A549 (cell line): ENCODE measurements at regions not wholly inside any gene's neighbourhood (a gene's known extent, or its start where the extent isn't known, plus 50 kb on each side); places are given as distances from the start of the nearest gene placed in this dataset.
A peak's percentile ranks its signal among the peaks of the same experiment; 100 is the strongest.

ENCODE experiments used
- ATAC-seq, 2 experiments: fragments of 200-7000 bp in 1 of 2; fragments of >200 bp in 1 of 2; cut with Nextera tagmentation in 1 of 2; cut with Tn5 transposase in 1 of 2; 3 replicates each; pipeline versions ENCODE4 v1.8.0 to v1.9.1; 2018 to 2020; ENCODE audit warnings: mild to moderate bottlenecking in 1 of 2, moderate library complexity in 1 of 2
- CTCF ChIA-PET: fragments of 300-600 bp; sonication (Branson Sonifier 250); formaldehyde crosslinking; extraction: SDS; loops from one replicate; lab custom pipeline; 2021; ENCODE audit warnings: antibody characterized with exemption, inconsistent platforms; lab: Yijun Ruan, JAX
- POLR2A ChIA-PET: fragments of 350-600 bp; formaldehyde crosslinking; extraction: SDS; loops from one replicate; lab custom pipeline; 2021; ENCODE audit warnings: antibody characterized with exemption, inconsistent platforms; lab: Yijun Ruan, JAX
- DNase-seq, 2 experiments: peaks; one replicate each; pipeline versions ENCODE4 v3.0.0 to v3.0.0-alpha.2; 2011 to 2016; ENCODE audit warnings: low read depth in 1 of 2, low spot score in 1 of 2
- FAIRE-seq: peaks from 2 replicates; lab custom pipeline; 2011; peaks lifted over from hg19 to GRCh38; lab: Jason Lieb, UNC
- H3K27ac ChIP-seq, 2 experiments: fragments of >200 bp; sonication (Bioruptor Twin); formaldehyde crosslinking; 3 replicates each; pipeline ENCODE4 v1.5.1; 2016 to 2017
- H3K4me1 ChIP-seq: fragments of >200 bp; sonication (Bioruptor Twin); formaldehyde crosslinking; 3 replicates; pipeline ENCODE4 v1.6.1; 2016
- H3K4me2 ChIP-seq: fragments of >200 bp; sonication (Bioruptor Twin); formaldehyde crosslinking; 3 replicates; pipeline ENCODE4 v1.6.1; 2016
- H3K4me3 ChIP-seq: fragments of >200 bp; sonication (Bioruptor Twin); formaldehyde crosslinking; 3 replicates; pipeline ENCODE4 v1.5.1; 2016
- H3K9me3 ChIP-seq: fragments of >200 bp; sonication (Bioruptor Twin); formaldehyde crosslinking; 3 replicates; pipeline ENCODE4 v1.6.1; 2016
- BHLHE40 ChIP-seq: IDR thresholded peaks from 2 replicates; pipeline ENCODE4 v1.6.1; 2012; ENCODE audit warnings: low read depth, low read length, inconsistent platforms
- FOSB ChIP-seq: fragments of 250-450 bp; sonication (Bioruptor Pico); IDR thresholded peaks from 2 replicates; pipeline ENCODE4 v1.5.0; 2020; ENCODE audit warnings: mild to moderate bottlenecking, moderate library complexity
- FOXS1 ChIP-seq: fragments of 250-450 bp; sonication (Bioruptor Pico); IDR thresholded peaks from 2 replicates; pipeline ENCODE4 v1.5.0; 2020; ENCODE audit warnings: mild to moderate bottlenecking, moderate library complexity
- HEYL ChIP-seq: fragments of 250-450 bp; sonication (Bioruptor Pico); IDR thresholded peaks from 2 replicates; pipeline ENCODE4 v1.8.0; 2021; ENCODE audit warnings: mild to moderate bottlenecking, moderate library complexity
- HOXB13 ChIP-seq: fragments of 250-450 bp; sonication (Bioruptor Pico); IDR thresholded peaks from 2 replicates; pipeline ENCODE4 v1.5.0; 2020; ENCODE audit warnings: low read depth, mild to moderate bottlenecking, moderate library complexity
- HOXB5 ChIP-seq: fragments of 250-450 bp; sonication (Bioruptor Pico); IDR thresholded peaks from 2 replicates; pipeline ENCODE4 v1.5.0; 2020; ENCODE audit warnings: mild to moderate bottlenecking, moderate library complexity
- JUN ChIP-seq, 2 experiments: fragments of >200 bp; sonication (Bioruptor Twin); formaldehyde crosslinking; IDR thresholded peaks; 2 replicates in 1 of 2; 3 replicates in 1 of 2; pipeline ENCODE4 v1.6.1; 2016 to 2017
- JUNB ChIP-seq: fragments of >200 bp; sonication (Bioruptor Twin); formaldehyde crosslinking; IDR thresholded peaks from 2 replicates; pipeline ENCODE4 v1.6.1; 2016
- PHF8 ChIP-seq: fragments of 200-600 bp; sonication (generic); IDR thresholded peaks from 2 replicates; pipeline ENCODE4 v1.6.1; 2016; ENCODE audit warnings: low read depth, mild to moderate bottlenecking, antibody characterized with exemption, moderate library complexity, borderline replicate concordance
- RAD21 ChIP-seq, 2 experiments: fragments of >200 bp in 1 of 2; sonication (Bioruptor Twin) in 1 of 2; formaldehyde crosslinking in 1 of 2; IDR thresholded peaks in 1 of 2; conservative IDR thresholded peaks in 1 of 2; 2 replicates in 1 of 2; 3 replicates in 1 of 2; pipeline ENCODE4 v1.6.1; 2012 to 2018; ENCODE audit warnings: inconsistent platforms in 1 of 2
- RARB ChIP-seq: fragments of 250-450 bp; sonication (Bioruptor Pico); IDR thresholded peaks from 2 replicates; pipeline ENCODE4 v1.8.0; 2021; ENCODE audit warnings: mild to moderate bottlenecking, moderate library complexity
- RCOR1 ChIP-seq: fragments of 150-350 bp; IDR thresholded peaks from 2 replicates; pipeline ENCODE4 v1.6.1; 2014; ENCODE audit warnings: antibody characterized with exemption, low read length, low read depth
- ZSCAN20 ChIP-seq: fragments of 250-450 bp; sonication (Bioruptor Pico); IDR thresholded peaks from 2 replicates; pipeline ENCODE4 v1.8.0; 2022; ENCODE audit warnings: mild to moderate bottlenecking, moderate library complexity
- WGBS: methylation state at CpG from one replicate; pipeline ENCODE4 v1.1.6; 2017; ENCODE audit errors: missing lambda C conversion rate; 5-methylcytosine and 5-hydroxymethylcytosine counted together
- TF ChIP-seq, protein P1 (sequence below): fragments of 200-600 bp; sonication (generic); IDR thresholded peaks from 2 replicates; pipeline ENCODE4 v1.6.1; 2016; ENCODE audit warnings: antibody characterized with exemption, mild to moderate bottlenecking, moderate library complexity
- TF ChIP-seq, protein P2 (sequence below): IDR thresholded peaks from 2 replicates; pipeline ENCODE4 v1.6.1; 2012; ENCODE audit warnings: low read depth, borderline replicate concordance

DNA sequence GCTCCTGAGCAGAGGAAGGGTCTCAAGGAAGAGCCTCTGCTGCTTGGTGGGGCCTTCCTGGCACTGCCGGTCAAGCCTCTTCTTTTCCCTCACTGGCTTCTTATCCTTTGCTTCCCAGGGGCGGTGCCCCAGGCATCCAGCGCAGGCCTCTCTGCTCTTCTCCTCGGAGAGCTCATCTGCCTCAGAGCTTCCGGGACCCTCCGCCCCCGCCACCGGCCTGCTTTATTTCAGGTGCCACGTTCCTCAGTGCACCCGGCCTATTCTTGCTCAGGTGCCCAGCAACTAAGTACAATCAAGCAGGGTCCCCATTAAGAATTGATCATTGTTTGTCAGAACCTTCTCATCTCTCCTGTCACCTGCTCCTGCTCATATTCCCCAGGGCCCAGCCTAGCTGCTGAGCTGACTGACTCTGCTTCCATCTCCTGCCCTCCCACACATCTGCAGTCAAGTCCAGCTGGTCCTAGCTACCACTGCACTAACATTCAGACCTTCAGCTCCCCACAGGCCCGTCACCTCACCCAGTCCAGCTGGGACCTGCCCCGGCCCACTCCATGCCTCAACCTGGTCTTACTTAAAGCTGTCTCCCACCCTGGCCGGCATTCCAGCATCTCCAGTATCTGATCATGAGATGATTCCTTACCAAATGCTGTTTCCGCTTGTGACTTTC is 114.3 kb upstream of the BOD1 start (continued):
- TF ChIP-seq, protein P1, sequence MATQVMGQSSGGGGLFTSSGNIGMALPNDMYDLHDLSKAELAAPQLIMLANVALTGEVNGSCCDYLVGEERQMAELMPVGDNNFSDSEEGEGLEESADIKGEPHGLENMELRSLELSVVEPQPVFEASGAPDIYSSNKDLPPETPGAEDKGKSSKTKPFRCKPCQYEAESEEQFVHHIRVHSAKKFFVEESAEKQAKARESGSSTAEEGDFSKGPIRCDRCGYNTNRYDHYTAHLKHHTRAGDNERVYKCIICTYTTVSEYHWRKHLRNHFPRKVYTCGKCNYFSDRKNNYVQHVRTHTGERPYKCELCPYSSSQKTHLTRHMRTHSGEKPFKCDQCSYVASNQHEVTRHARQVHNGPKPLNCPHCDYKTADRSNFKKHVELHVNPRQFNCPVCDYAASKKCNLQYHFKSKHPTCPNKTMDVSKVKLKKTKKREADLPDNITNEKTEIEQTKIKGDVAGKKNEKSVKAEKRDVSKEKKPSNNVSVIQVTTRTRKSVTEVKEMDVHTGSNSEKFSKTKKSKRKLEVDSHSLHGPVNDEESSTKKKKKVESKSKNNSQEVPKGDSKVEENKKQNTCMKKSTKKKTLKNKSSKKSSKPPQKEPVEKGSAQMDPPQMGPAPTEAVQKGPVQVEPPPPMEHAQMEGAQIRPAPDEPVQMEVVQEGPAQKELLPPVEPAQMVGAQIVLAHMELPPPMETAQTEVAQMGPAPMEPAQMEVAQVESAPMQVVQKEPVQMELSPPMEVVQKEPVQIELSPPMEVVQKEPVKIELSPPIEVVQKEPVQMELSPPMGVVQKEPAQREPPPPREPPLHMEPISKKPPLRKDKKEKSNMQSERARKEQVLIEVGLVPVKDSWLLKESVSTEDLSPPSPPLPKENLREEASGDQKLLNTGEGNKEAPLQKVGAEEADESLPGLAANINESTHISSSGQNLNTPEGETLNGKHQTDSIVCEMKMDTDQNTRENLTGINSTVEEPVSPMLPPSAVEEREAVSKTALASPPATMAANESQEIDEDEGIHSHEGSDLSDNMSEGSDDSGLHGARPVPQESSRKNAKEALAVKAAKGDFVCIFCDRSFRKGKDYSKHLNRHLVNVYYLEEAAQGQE, result no peak
- TF ChIP-seq PHF8, result no peak

DNA sequence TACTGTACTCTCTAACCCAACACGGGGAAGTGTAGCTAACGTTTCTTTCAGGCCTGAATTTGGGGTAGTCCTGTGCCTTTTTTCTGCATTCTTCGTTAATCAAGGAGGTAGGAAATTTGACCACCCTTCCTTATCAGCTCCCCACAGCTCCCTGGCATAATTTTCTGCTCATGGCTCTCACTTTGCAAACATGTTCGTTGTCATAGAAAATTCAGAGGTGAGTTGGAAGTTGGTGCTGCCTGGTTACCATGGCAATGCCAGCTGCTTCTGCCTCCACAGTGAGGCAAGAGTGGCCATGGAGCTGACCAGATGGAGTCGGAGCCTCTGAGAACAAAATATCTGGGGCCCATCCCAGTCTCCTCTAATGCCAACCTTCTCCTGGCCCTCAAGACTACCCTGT is 116.6 kb upstream of the BOD1 start:
- Histone ChIP-seq H3K9me3 (no peaks in the 10 kb centered on the region), H3K4me3 (no peak overlapping the region), H3K27ac (peak overlapping the region in 1 of 2 experiments; percentile 29; a peak in 1 of 6 replicates), H3K4me2 (no peak overlapping the region), H3K4me1 (no peaks in the 10 kb centered on the region)
- no peak for ATAC-seq
- 85% methylated on average over 5 of the region's 5 CpGs for WGBS
- no peak for FAIRE-seq
- TF ChIP-seq PHF8, result no peak
- TF ChIP-seq RARB (CRISPR knock-in tag), result no peak
- TF ChIP-seq FOSB (CRISPR knock-in tag), result no peak
- no peak for TF ChIP-seq RCOR1
- no peak for TF ChIP-seq HOXB13 (CRISPR knock-in tag)
- no peak for TF ChIP-seq HEYL
- TF ChIP-seq BHLHE40, result no peak
- TF ChIP-seq, protein P2, sequence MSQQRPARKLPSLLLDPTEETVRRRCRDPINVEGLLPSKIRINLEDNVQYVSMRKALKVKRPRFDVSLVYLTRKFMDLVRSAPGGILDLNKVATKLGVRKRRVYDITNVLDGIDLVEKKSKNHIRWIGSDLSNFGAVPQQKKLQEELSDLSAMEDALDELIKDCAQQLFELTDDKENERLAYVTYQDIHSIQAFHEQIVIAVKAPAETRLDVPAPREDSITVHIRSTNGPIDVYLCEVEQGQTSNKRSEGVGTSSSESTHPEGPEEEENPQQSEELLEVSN, result no peak
- TF ChIP-seq HOXB5 (CRISPR knock-in tag), result no peak
- no peak for TF ChIP-seq ZSCAN20 (CRISPR knock-in tag)
- TF ChIP-seq FOXS1, result no peak
- no peak for TF ChIP-seq JUN (IDR thresholded peaks at IDR 0.05)
- TF ChIP-seq JUNB, result no peak
- no peak for TF ChIP-seq RAD21 (conservative IDR thresholded peaks at IDR 0.05 in 1 of 2, IDR thresholded peaks at IDR 0.05 in 1 of 2)
- no peak for DNase-seq
- ChIA-PET CTCF (interaction anchor here (1.0 to 1.6 kb wide), 4 partner anchors 8 to 109 kb away, joined by 3 to 4 read pairs (median 4); no protein-coding TSS in a partner anchor), POLR2A (no interaction called here)

DNA sequence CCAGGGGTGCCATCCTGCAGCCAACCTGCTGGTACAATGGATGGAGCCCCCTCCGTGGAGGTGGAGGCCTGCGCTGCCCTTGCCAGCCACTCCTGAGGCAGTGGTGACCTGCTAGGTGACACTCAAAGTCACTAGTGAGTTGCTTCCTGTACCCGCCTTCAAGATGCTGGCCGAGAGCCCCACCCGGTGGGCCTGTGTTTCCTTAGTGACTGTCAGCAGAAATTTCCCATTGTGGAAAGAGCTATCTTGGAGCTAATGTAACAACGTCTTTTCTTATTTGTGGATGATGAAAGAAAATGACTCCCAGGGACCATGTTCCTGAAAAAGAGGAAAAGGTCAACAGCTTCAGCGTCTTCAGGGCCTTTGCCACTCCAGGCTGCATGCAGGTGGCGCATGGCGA is 117.0 kb upstream of the BOD1 start:
- ATAC-seq, result no peak
- POLR2A ChIA-PET, result no interaction called here
- no peak overlapping the region for H3K4me3 ChIP-seq
- H3K9me3 ChIP-seq, result no peaks in the 10 kb centered on the region
- no peak overlapping the region for H3K4me2 ChIP-seq
- FAIRE-seq, result no peak
- CTCF ChIA-PET, result interaction anchor here (1.0 to 1.6 kb wide), 4 partner anchors 8 to 109 kb away, joined by 3 to 4 read pairs (median 4); no protein-coding TSS in a partner anchor
- peak; percentile 22 to 24; a peak in 1 of 5 replicates for TF ChIP-seq RAD21 (conservative IDR thresholded peaks at IDR 0.05 in 1 of 2, IDR thresholded peaks at IDR 0.05 in 1 of 2)
- TF ChIP-seq JUN (IDR thresholded peaks at IDR 0.05), result no peak
- TF ChIP-seq, all 56 proteins: peak for 1
- DNase-seq, result no peak
- Histone ChIP-seq H3K27ac (peak overlapping the region in 1 of 2 experiments; percentile 51; a peak in 2 of 6 replicates), H3K4me1 (no peaks in the 10 kb centered on the region)
- WGBS, result 84% methylated on average over 9 of the region's 9 CpGs
